Common myeloid progenitor, CD34-positive (primary cell): ENCODE measurements at regions not wholly inside any gene's neighbourhood (a gene's known extent, or its start where the extent isn't known, plus 50 kb on each side); places are given as distances from the start of the nearest gene placed in this dataset.

Source experiments
- CTCF ChIA-PET: fragments of 350-600 bp; sonication (Branson Sonifier 250); formaldehyde crosslinking; loops from one replicate; lab custom pipeline; 2021; ENCODE audit warnings: antibody characterized with exemption; lab: Charles Lee
- POLR2A ChIA-PET: fragments of 350-600 bp; sonication (Branson Sonifier 250); formaldehyde crosslinking; loops from one replicate; lab custom pipeline; 2021; ENCODE audit warnings: antibody characterized with exemption; lab: Charles Lee
- DNase-seq, 3 donors: peaks; one replicate each; pipeline versions ENCODE4 v3.0.0 to v3.0.0-alpha.2; 2013
- H3K27ac ChIP-seq, 2 experiments: 1 replicate in 1 of 2; 2 replicates in 1 of 2; pipeline ENCODE4 v1.7.0; 2013; ENCODE audit warnings: inconsistent platforms in 2 of 2, low read length in 2 of 2, mild to moderate bottlenecking in 2 of 2, low read depth in 1 of 2, moderate library complexity in 1 of 2; ENCODE audit not compliant: severe bottlenecking in 2 of 2, insufficient read depth in 1 of 2, poor library complexity in 1 of 2
- H3K27me3 ChIP-seq, 5 experiments: replicated peaks in 2 of 5; 1 replicate in 3 of 5; 2 replicates in 2 of 5; pipeline versions ENCODE4 v1.6.1 to v1.7.0; 2013; ENCODE audit warnings: low read length in 4 of 5, mild to moderate bottlenecking in 2 of 5, moderate library complexity in 2 of 5, inconsistent platforms in 1 of 5; ENCODE audit not compliant: insufficient read depth in 5 of 5, control insufficient read depth in 4 of 5
- H3K36me3 ChIP-seq, 4 experiments: 1 replicate in 2 of 4; 2 replicates in 2 of 4; pipeline versions ENCODE4 v1.6.1 to v1.7.0; 2013; ENCODE audit warnings: low read length in 3 of 4, control low read depth in 1 of 4, mild to moderate bottlenecking in 1 of 4; ENCODE audit not compliant: control insufficient read depth in 4 of 4, insufficient read depth in 4 of 4
- H3K4me1 ChIP-seq, 4 experiments: 1 replicate in 3 of 4; 2 replicates in 1 of 4; pipeline versions ENCODE4 v1.6.1 to v1.7.1; 2013; ENCODE audit warnings: low read length in 3 of 4, mild to moderate bottlenecking in 3 of 4, control low read depth in 1 of 4, inconsistent platforms in 1 of 4, moderate library complexity in 1 of 4; ENCODE audit not compliant: control insufficient read depth in 4 of 4, insufficient read depth in 4 of 4; ENCODE audit errors: control extremely low read depth in 1 of 4
- H3K4me3 ChIP-seq, 7 experiments: 1 replicate in 4 of 7; 2 replicates in 3 of 7; pipeline versions ENCODE4 v1.5.1 to v1.7.0; 2013; ENCODE audit warnings: mild to moderate bottlenecking in 7 of 7, low read length in 6 of 7, moderate library complexity in 6 of 7, inconsistent platforms in 2 of 7, low read depth in 2 of 7, control low read depth in 1 of 7; ENCODE audit not compliant: insufficient read depth in 4 of 7, control insufficient read depth in 1 of 7; ENCODE audit errors: extremely low read depth in 1 of 7
- H3K9me3 ChIP-seq, 5 experiments: 1 replicate in 4 of 5; 2 replicates in 1 of 5; pipeline versions ENCODE4 v1.6.1 to v1.7.1; 2013; ENCODE audit warnings: low read length in 4 of 5, mild to moderate bottlenecking in 2 of 5, inconsistent platforms in 1 of 5, low read depth in 1 of 5, moderate library complexity in 1 of 5; ENCODE audit not compliant: control insufficient read depth in 4 of 5, insufficient read depth in 2 of 5; ENCODE audit errors: control extremely low read depth in 1 of 5
- WGBS: methylation state at CpG from one replicate; pipeline ENCODE4 v1.1.5; 2013; ENCODE audit not compliant: insufficient coverage; 5-methylcytosine and 5-hydroxymethylcytosine counted together

- POLR2A ChIA-PET, result no interaction called here
- CTCF ChIA-PET, result no interaction called here
- Histone ChIP-seq H3K27me3 (peaks cover 0 to 4% (median 2%) of the 10 kb centered on the region in 5 experiments), H3K27ac (no peak overlapping the region), H3K4me1 (no peaks in the 10 kb centered on the region), H3K9me3 (no peaks in the 10 kb centered on the region), H3K4me3 (no peak overlapping the region), H3K36me3 (no peaks in the 10 kb centered on the region)
- 20% methylated on average over 1 of the region's 8 CpGs for WGBS
- DNase-seq, result no peak
Measured at GRCh38 chr16:5446623-5447240, 349.1 kb upstream of the EEF2KMT start.

- no peak overlapping the region for H3K27ac ChIP-seq
- no peaks in the 10 kb centered on the region for H3K36me3 ChIP-seq
- no peaks in the 10 kb centered on the region for H3K9me3 ChIP-seq
- POLR2A ChIA-PET, result no interaction called here
- H3K27me3 ChIP-seq, result no peaks in the 10 kb centered on the region
- H3K4me1 ChIP-seq, result no peaks in the 10 kb centered on the region
- DNase-seq, result no peak
- 95% methylated on average over 7 of the region's 7 CpGs for WGBS
- no peak overlapping the region for H3K4me3 ChIP-seq
- CTCF ChIA-PET, result no interaction called here
Measured at GRCh38 chr16:5444189-5444588, 346.6 kb upstream of the EEF2KMT start.

- ChIA-PET POLR2A (no interaction called here), CTCF (no interaction called here)
- Histone ChIP-seq H3K9me3 (no peaks in the 10 kb centered on the region), H3K4me1 (no peaks in the 10 kb centered on the region), H3K27me3 (no peaks in the 10 kb centered on the region), H3K36me3 (no peaks in the 10 kb centered on the region), H3K27ac (no peak overlapping the region), H3K4me3 (no peak overlapping the region)
- DNase-seq, result no peak
- 100% methylated on average over 2 of the region's 3 CpGs for WGBS
Measured at GRCh38 chr16:5442986-5443385, 345.4 kb upstream of the EEF2KMT start.

GRCh38 chr16:5442054-5442453 is 344.5 kb upstream of the EEF2KMT start:
- DNase-seq, result no peak
- Histone ChIP-seq H3K9me3 (no peaks in the 10 kb centered on the region), H3K4me3 (no peak overlapping the region), H3K36me3 (no peaks in the 10 kb centered on the region), H3K27me3 (no peaks in the 10 kb centered on the region), H3K4me1 (no peaks in the 10 kb centered on the region), H3K27ac (no peak overlapping the region)
- WGBS, result 88% methylated on average over 3 of the region's 3 CpGs
- ChIA-PET POLR2A (no interaction called here), CTCF (no interaction called here)

GRCh38 chr16:5438591-5438990 is 341.0 kb upstream of the EEF2KMT start:
- 100% methylated on average over 5 of the region's 7 CpGs for WGBS
- CTCF ChIA-PET, result no interaction called here
- DNase-seq, result no peak
- H3K27me3 ChIP-seq, result no peaks in the 10 kb centered on the region
- H3K27ac ChIP-seq, result no peak overlapping the region
- POLR2A ChIA-PET, result no interaction called here
- no peaks in the 10 kb centered on the region for H3K36me3 ChIP-seq
- H3K4me3 ChIP-seq, result no peak overlapping the region
- no peaks in the 10 kb centered on the region for H3K9me3 ChIP-seq
- no peaks in the 10 kb centered on the region for H3K4me1 ChIP-seq

GRCh38 chr16:5433587-5433986 is 336.0 kb upstream of the EEF2KMT start:
- ChIA-PET POLR2A (no interaction called here), CTCF (no interaction called here)
- DNase-seq, result no peak
- Histone ChIP-seq H3K9me3 (no peaks in the 10 kb centered on the region), H3K4me1 (no peaks in the 10 kb centered on the region), H3K36me3 (no peaks in the 10 kb centered on the region), H3K27ac (no peak overlapping the region), H3K27me3 (no peaks in the 10 kb centered on the region), H3K4me3 (no peak overlapping the region)
- 71% methylated on average over 7 of the region's 10 CpGs for WGBS

- no peak for DNase-seq
- no peaks in the 10 kb centered on the region for H3K9me3 ChIP-seq
- no peaks in the 10 kb centered on the region for H3K4me1 ChIP-seq
- H3K27ac ChIP-seq, result no peak overlapping the region
- 94% methylated on average over 9 of the region's 15 CpGs for WGBS
- H3K36me3 ChIP-seq, result no peaks in the 10 kb centered on the region
- CTCF ChIA-PET, result no interaction called here
- POLR2A ChIA-PET, result no interaction called here
- H3K4me3 ChIP-seq, result no peak overlapping the region
- H3K27me3 ChIP-seq, result no peaks in the 10 kb centered on the region
Measured at GRCh38 chr16:5432166-5432565, 334.6 kb upstream of the EEF2KMT start.
